IMR-90 (cell line): ENCODE measurements at regions not wholly inside any gene's neighbourhood (a gene's known extent, or its start where the extent isn't known, plus 50 kb on each side); places are given as distances from the start of the nearest gene placed in this dataset.

Source experiments
- ATAC-seq: fragments of 200-7000 bp; cut with Tn5 transposase; 2 replicates; pipeline ENCODE4 v1.9.1; 2020; ENCODE audit warnings: low read depth, mild to moderate bottlenecking, moderate library complexity
- BruUV-seq: library from RNA; stranded (reverse); fragments of 400-500 nt; replicated peaks from 2 replicates; lab custom pipeline; 2021; lab: Mats Ljungman, UMichigan
- CTCF ChIA-PET: fragments of 300-600 bp; formaldehyde crosslinking; extraction: SDS; loops from one replicate; lab custom pipeline; 2021; ENCODE audit warnings: antibody characterized with exemption; lab: Yijun Ruan, JAX
- POLR2A ChIA-PET: fragments of 300-600 bp; sonication (Branson Sonifier 250); formaldehyde crosslinking; loops from one replicate; lab custom pipeline; 2022; ENCODE audit warnings: antibody characterized with exemption; ENCODE audit not compliant: unreplicated experiment; lab: Charles Lee
- DNase-seq: peaks from one replicate; pipeline ENCODE4 v3.0.0; 2013
- H2AFZ ChIP-seq: replicated peaks from 2 replicates; pipeline ENCODE3; 2013; ENCODE audit warnings: low read length, mild to moderate bottlenecking; ENCODE audit not compliant: poor library complexity
- H2AK5ac ChIP-seq: 2 replicates; pipeline ENCODE4 v1.6.1; 2013; ENCODE audit warnings: low read depth, low read length, inconsistent platforms
- H2AK9ac ChIP-seq: replicated peaks from 2 replicates; pipeline ENCODE3; 2013; ENCODE audit warnings: mild to moderate bottlenecking, low read depth, low read length, moderate library complexity; ENCODE audit not compliant: poor library complexity
- H2BK120ac ChIP-seq: 2 replicates; pipeline ENCODE4 v1.6.1; 2013; ENCODE audit warnings: low read depth, low read length, inconsistent platforms
- H2BK15ac ChIP-seq: 3 replicates; pipeline ENCODE4 v1.6.1; 2013; ENCODE audit warnings: low read depth, low read length, inconsistent platforms
- H2BK20ac ChIP-seq: 2 replicates; pipeline ENCODE4 v1.6.1; 2013; ENCODE audit warnings: low read depth, mild to moderate bottlenecking, inconsistent platforms, low read length, moderate library complexity
- H2BK5ac ChIP-seq: 2 replicates; pipeline ENCODE4 v1.6.1; 2013; ENCODE audit warnings: mild to moderate bottlenecking, low read depth, low read length, inconsistent platforms; ENCODE audit not compliant: poor library complexity, severe bottlenecking
- H3K14ac ChIP-seq: replicated peaks from 2 replicates; pipeline ENCODE4 v1.6.1; 2013; ENCODE audit warnings: low read depth, low read length, inconsistent platforms
- H3K18ac ChIP-seq: 2 replicates; pipeline ENCODE4 v1.6.1; 2013; ENCODE audit warnings: low read depth, low read length, control low read depth
- H3K23ac ChIP-seq: 2 replicates; pipeline ENCODE4 v1.6.1; 2013; ENCODE audit warnings: low read depth, low read length, inconsistent platforms
- H3K27ac ChIP-seq: 2 replicates; pipeline ENCODE4 v1.5.1; 2013; ENCODE audit warnings: mild to moderate bottlenecking, control low read depth, low read length; ENCODE audit not compliant: insufficient read depth
- H3K27me3 ChIP-seq: 2 replicates; pipeline ENCODE4 v1.6.1; 2013; ENCODE audit warnings: low read length; ENCODE audit not compliant: control insufficient read depth, insufficient read depth
- H3K36me3 ChIP-seq: 2 replicates; pipeline ENCODE4 v1.6.1; 2013; ENCODE audit warnings: low read length, mixed read lengths; ENCODE audit not compliant: control insufficient read depth, insufficient read depth
- H3K4ac ChIP-seq: 2 replicates; pipeline ENCODE4 v1.6.1; 2013; ENCODE audit warnings: low read depth, low read length, inconsistent platforms
- H3K4me1 ChIP-seq: 2 replicates; pipeline ENCODE4 v1.6.1; 2013; ENCODE audit warnings: low read length, mixed read lengths; ENCODE audit not compliant: control insufficient read depth, insufficient read depth
- H3K4me2 ChIP-seq: 2 replicates; pipeline ENCODE4 v1.6.1; 2013; ENCODE audit warnings: low read depth, mild to moderate bottlenecking, control low read depth, low read length, moderate library complexity
- H3K4me3 ChIP-seq: 2 replicates; pipeline ENCODE4 v1.5.1; 2013; ENCODE audit warnings: low read depth, mild to moderate bottlenecking, control low read depth, low read length, moderate library complexity; ENCODE audit not compliant: insufficient read depth
- H3K56ac ChIP-seq: 2 replicates; pipeline ENCODE4 v1.6.1; 2013; ENCODE audit warnings: low read length, inconsistent platforms; ENCODE audit not compliant: insufficient read depth; ENCODE audit errors: extremely low read depth
- H3K79me1 ChIP-seq, 2 experiments: 2 replicates each; pipeline ENCODE4 v1.6.1; 2013; ENCODE audit warnings: low read length in 2 of 2, inconsistent platforms in 1 of 2, low read depth in 1 of 2
- H3K9ac ChIP-seq: 2 replicates; pipeline ENCODE4 v1.6.1; 2013; ENCODE audit warnings: low read depth, low read length, control low read depth
- H3K9me1 ChIP-seq: 2 replicates; pipeline ENCODE4 v1.6.1; 2013; ENCODE audit warnings: low read length, inconsistent platforms; ENCODE audit not compliant: insufficient read depth
- H3K9me3 ChIP-seq: 2 replicates; pipeline ENCODE4 v1.6.1; 2013; ENCODE audit warnings: low read length; ENCODE audit not compliant: control insufficient read depth, insufficient read depth
- H4K20me1 ChIP-seq: 2 replicates; pipeline ENCODE4 v1.6.1; 2013; ENCODE audit warnings: low read length, inconsistent platforms; ENCODE audit not compliant: insufficient read depth
- H4K5ac ChIP-seq: 2 replicates; pipeline ENCODE4 v1.6.1; 2013; ENCODE audit warnings: mild to moderate bottlenecking, low read depth, low read length, control low read depth
- H4K8ac ChIP-seq, 2 experiments: 2 replicates each; pipeline ENCODE4 v1.6.1; 2013; ENCODE audit warnings: low read depth in 2 of 2, low read length in 2 of 2, control low read depth in 1 of 2, inconsistent platforms in 1 of 2
- H4K91ac ChIP-seq: 2 replicates; pipeline ENCODE4 v1.6.1; 2013; ENCODE audit warnings: low read depth, low read length, inconsistent platforms; ENCODE audit not compliant: insufficient read depth
- MXI1 ChIP-seq: IDR thresholded peaks from 2 replicates; pipeline ENCODE4 v1.6.1; 2012; ENCODE audit warnings: low read depth, mild to moderate bottlenecking, low read length, moderate library complexity, borderline replicate concordance
- NFE2L2 ChIP-seq: fragments of 150-350 bp; IDR thresholded peaks from 2 replicates; pipeline ENCODE4 v1.6.1; 2016; ENCODE audit warnings: low read depth, mild to moderate bottlenecking, low read length
- POLR2A ChIP-seq: IDR thresholded peaks from 2 replicates; pipeline ENCODE4 v1.6.1; 2012; ENCODE audit warnings: mild to moderate bottlenecking, low read depth, low read length
- RAD21 ChIP-seq: IDR thresholded peaks from 2 replicates; pipeline ENCODE4 v1.6.1; 2012; ENCODE audit warnings: low read length, improper control_type of control experiment
- RFX5 ChIP-seq: IDR thresholded peaks from 2 replicates; pipeline ENCODE4 v1.8.0; 2012; ENCODE audit warnings: low read depth, mild to moderate bottlenecking, low read length, moderate library complexity
- WGBS, 2 experiments: methylation state at CpG; one replicate each; pipeline versions ENCODE4 v1.1.5 to v1.1.7; 2013; ENCODE audit warnings: missing lambda C conversion rate in 2 of 2; ENCODE audit not compliant: insufficient read length in 1 of 2; ENCODE audit errors: extremely low coverage in 2 of 2; 5-methylcytosine and 5-hydroxymethylcytosine counted together
- dilution Hi-C: fragments of 300-500 bp; cut with HindIII; formaldehyde crosslinking; loops from one replicate; pipeline ENCODE4 v1.14.3; 2018; ENCODE audit warnings: low sequenced_read_pairs; ENCODE audit not compliant: unreplicated experiment
- in situ Hi-C: fragments of 300-500 bp; cut with MboI; formaldehyde crosslinking; loops from 3 replicates; pipeline ENCODE4 v1.14.3; 2019; ENCODE audit warnings: low sequenced_read_pairs, inconsistent platforms, mixed read lengths
- intact Hi-C: fragments of 100-400 bp; cut with micrococcal nuclease; formaldehyde crosslinking; loops from 2 replicates; pipeline ENCODE4 v1.10.0; 2022
- TF ChIP-seq, protein P1 (sequence below): fragments of 150-350 bp; IDR thresholded peaks from 2 replicates; pipeline ENCODE4 v1.6.1; 2016; ENCODE audit warnings: low read depth, mild to moderate bottlenecking, low read length, moderate library complexity, borderline replicate concordance
- TF ChIP-seq, protein P2 (sequence below): fragments of 150-350 bp; IDR thresholded peaks from 2 replicates; pipeline ENCODE4 v1.6.1; 2017; ENCODE audit warnings: mild to moderate bottlenecking, antibody characterized with exemption, low read length, low read depth
- TF ChIP-seq, protein P3 (sequence below): conservative IDR thresholded peaks from 2 replicates; pipeline ENCODE4 v1.5.1; 2012; ENCODE audit warnings: mild to moderate bottlenecking, low read depth, low read length, improper control_type of control experiment

- intact Hi-C loops, result no loop called here
- Histone ChIP-seq H4K8ac (no peak overlapping the region), H3K14ac (no peak overlapping the region), H3K4me3 (no peak overlapping the region), H3K4me1 (no peaks in the 10 kb centered on the region), H3K79me1 (no peaks in the 10 kb centered on the region), H2BK5ac (no peak overlapping the region), H3K4me2 (no peak overlapping the region), H4K91ac (no peak overlapping the region), H3K27me3 (no peaks in the 10 kb centered on the region), H3K9ac (no peak overlapping the region), H2BK120ac (no peak overlapping the region), H3K9me3 (no peaks in the 10 kb centered on the region), H3K27ac (no peak overlapping the region), H3K56ac (no peak overlapping the region), H3K4ac (no peak overlapping the region), H2BK15ac (no peak overlapping the region), H3K18ac (no peak overlapping the region), H2AK9ac (no peak overlapping the region), H2AK5ac (no peak overlapping the region), H3K23ac (no peak overlapping the region), H2AFZ (no peak overlapping the region), H4K20me1 (no peaks in the 10 kb centered on the region), H2BK20ac (no peak overlapping the region), H3K36me3 (no peaks in the 10 kb centered on the region), H4K5ac (no peak overlapping the region), H3K9me1 (no peaks in the 10 kb centered on the region)
- DNase-seq (no peak), ATAC-seq (no peak)
- no TSS peak for BruUV-seq
- 71% methylated on average over 1 of the region's 1 CpG; no CpG with 5 or more reads in 1 of the 2 experiments for WGBS, 2 experiments
- ChIA-PET POLR2A (no interaction called here), CTCF (no interaction called here)
- TF ChIP-seq NFE2L2, result no peak
- TF ChIP-seq, protein P1, sequence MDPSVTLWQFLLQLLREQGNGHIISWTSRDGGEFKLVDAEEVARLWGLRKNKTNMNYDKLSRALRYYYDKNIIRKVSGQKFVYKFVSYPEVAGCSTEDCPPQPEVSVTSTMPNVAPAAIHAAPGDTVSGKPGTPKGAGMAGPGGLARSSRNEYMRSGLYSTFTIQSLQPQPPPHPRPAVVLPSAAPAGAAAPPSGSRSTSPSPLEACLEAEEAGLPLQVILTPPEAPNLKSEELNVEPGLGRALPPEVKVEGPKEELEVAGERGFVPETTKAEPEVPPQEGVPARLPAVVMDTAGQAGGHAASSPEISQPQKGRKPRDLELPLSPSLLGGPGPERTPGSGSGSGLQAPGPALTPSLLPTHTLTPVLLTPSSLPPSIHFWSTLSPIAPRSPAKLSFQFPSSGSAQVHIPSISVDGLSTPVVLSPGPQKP, result no peak
- TF ChIP-seq RFX5, result no peak
- TF ChIP-seq, protein P2, sequence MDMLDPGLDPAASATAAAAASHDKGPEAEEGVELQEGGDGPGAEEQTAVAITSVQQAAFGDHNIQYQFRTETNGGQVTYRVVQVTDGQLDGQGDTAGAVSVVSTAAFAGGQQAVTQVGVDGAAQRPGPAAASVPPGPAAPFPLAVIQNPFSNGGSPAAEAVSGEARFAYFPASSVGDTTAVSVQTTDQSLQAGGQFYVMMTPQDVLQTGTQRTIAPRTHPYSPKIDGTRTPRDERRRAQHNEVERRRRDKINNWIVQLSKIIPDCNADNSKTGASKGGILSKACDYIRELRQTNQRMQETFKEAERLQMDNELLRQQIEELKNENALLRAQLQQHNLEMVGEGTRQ, result no peak
- TF ChIP-seq RAD21, result no peak
- no peak for TF ChIP-seq POLR2A
- TF ChIP-seq, protein P3, sequence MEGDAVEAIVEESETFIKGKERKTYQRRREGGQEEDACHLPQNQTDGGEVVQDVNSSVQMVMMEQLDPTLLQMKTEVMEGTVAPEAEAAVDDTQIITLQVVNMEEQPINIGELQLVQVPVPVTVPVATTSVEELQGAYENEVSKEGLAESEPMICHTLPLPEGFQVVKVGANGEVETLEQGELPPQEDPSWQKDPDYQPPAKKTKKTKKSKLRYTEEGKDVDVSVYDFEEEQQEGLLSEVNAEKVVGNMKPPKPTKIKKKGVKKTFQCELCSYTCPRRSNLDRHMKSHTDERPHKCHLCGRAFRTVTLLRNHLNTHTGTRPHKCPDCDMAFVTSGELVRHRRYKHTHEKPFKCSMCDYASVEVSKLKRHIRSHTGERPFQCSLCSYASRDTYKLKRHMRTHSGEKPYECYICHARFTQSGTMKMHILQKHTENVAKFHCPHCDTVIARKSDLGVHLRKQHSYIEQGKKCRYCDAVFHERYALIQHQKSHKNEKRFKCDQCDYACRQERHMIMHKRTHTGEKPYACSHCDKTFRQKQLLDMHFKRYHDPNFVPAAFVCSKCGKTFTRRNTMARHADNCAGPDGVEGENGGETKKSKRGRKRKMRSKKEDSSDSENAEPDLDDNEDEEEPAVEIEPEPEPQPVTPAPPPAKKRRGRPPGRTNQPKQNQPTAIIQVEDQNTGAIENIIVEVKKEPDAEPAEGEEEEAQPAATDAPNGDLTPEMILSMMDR, result no peak
- no peak for TF ChIP-seq MXI1
- dilution Hi-C loops, result no loop called here
- in situ Hi-C loops, result no loop called here
Observed at GRCh38 chr18:66708646-66709045, 104.8 kb upstream of the CDH19 start.
